OCI-M1 (cell line): ENCODE measurements at regions not wholly inside any gene's neighbourhood (a gene's known extent, or its start where the extent isn't known, plus 50 kb on each side); places are given as distances from the start of the nearest gene placed in this dataset.
"Not testable (repeated sequence)": the region's sequence is repeated elsewhere in the genome, so short reads cannot be mapped to it uniquely, and the experiment has no call there.

Experiments used
- DNase-seq: peaks from one replicate; lab custom pipeline; 2025; lab: John Stamatoyannopoulos, UW

DNA sequence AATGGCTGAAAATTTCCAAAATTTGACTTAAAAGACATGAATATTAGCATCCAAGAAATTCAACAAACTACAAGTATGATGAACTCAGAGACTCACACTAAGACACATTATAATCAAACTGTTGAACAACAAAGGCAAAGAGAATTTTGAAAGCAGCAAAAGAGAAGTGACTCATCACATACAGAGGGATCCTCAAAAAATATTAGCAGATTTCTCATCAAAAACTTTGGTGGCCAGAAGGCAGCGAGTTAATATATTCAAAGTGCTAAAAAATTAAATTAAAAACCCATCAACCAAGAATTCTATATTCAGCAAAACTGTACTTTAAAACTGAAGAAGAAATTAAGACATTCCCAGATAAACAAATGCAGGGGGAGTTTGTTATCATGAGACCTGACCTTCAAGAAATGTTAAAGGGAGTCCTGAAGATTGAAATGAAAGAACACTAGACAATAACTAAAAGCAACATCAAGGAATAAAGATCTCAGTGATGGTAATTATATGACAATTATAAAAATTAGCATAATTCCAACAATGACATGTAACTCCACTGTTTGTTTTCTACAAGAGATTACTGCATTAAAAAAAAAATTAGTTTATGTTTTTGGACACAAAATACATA, 150.0 kb downstream of the RNASET2 start:
- no peak for DNase-seq

- no peak for DNase-seq
These were observed 152.9 kb downstream of the RNASET2 start for GRCh38 chr6:166803471-166803870.

GRCh38 chr6:166802401-166802800, 153.9 kb downstream of the RNASET2 start:
- DNase-seq: no peak

GRCh38 chr6:166800137-166800536, 156.2 kb downstream of the RNASET2 start:
- no peak for DNase-seq

DNA sequence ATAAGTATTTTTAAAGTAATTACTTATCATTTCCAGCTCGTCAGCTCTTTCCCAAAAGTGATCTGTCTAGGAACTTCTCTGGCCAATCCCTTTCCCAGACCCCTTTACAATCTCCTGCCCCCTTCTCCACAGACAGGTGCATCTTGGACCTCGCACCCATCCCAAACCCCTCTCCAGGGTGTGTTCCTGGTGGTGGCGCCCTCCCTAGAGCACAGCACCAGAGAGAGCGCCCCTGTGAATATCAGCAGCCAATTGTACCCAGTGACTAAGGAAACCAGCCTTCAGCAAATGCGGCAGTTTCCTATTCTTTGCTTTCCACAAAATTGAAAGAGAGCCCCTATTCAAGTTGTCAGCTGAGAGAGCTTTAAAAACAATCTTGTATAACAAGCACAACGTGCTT, 157.7 kb downstream of the RNASET2 start:
- no peak for DNase-seq

DNA sequence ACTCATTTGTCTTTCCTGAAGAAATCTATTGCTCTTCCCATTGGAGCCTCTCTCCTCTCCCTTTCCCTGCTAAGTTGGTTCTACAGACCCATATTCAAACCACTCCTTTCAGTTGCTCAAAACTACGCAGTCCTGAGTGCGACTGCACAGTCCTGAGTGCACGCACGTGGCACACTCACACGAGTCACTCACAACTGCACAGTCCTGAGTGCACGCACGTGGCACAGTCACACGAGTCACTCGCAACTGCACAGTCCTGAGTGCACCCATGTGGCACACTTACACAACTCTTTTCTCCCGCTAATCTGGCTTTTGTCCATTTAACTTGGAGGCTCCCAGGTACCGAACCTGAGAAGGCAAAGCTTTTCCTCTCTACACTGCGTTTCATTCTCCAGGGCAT, 159.7 kb downstream of the RNASET2 start:
- DNase-seq: no peak

- no peak for DNase-seq
These were observed 160.5 kb downstream of the RNASET2 start for GRCh38 chr6:166795879-166796278.

- not testable (repeated sequence) for DNase-seq
These were observed 163.8 kb upstream of the RPS6KA2 start for GRCh38 chr6:166790808-166791207.

DNA sequence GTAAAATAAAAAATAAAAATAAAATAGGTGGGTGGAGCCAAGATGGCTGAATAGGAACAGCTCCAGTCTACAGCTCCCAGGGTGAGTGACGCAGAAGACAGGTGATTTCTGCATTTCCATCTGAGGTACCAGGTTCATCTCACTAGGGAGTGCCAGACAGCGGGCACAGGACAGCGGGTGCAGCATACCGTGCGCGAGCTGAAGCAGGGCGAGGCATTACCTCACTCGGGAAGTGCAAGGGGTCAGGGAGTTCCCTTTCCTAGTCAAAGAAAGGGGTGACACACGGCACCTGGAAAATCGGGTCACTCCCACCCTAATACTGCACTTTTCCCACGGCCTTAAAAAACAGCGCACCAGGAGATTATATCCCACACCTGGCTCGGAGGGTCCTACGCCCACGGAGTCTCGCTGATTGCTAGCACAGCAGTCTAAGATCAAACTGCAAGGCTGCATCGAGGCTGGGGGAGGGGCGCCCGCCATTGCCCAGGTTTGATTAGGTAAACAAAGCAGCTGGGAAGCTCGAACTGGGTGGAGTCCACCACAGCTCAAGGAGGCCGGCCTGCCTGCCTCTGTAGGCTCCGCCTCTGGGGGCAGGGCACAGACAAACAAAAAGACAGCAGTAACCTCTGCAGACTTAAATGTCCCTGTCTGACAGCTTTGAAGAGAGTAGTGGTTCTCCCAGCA, 161.9 kb upstream of the RPS6KA2 start:
- DNase-seq: not testable (repeated sequence)

GRCh38 chr6:166786704-166787293, 159.7 kb upstream of the RPS6KA2 start:
- DNase-seq: peak; percentile 89

DNA sequence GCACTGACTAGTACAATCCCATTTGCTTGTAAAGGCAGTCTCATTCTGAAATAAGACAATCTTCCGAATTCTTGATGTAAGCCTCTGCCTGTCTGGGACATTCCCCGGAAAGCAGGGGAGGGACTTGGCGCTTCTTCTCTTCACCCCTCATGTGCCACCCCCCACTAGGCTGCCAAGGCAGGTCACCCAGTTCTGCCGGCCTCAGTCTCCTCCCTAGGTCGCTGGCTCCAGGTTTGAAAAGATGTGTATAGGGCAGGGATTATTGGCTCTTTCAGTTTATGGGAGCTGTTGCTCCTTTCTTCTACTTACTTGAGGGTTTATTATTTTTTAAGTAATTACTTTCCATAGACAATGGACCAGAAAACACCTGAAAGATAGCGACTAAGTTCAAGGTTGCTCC, 158.1 kb upstream of the RPS6KA2 start:
- DNase-seq: no peak

DNA sequence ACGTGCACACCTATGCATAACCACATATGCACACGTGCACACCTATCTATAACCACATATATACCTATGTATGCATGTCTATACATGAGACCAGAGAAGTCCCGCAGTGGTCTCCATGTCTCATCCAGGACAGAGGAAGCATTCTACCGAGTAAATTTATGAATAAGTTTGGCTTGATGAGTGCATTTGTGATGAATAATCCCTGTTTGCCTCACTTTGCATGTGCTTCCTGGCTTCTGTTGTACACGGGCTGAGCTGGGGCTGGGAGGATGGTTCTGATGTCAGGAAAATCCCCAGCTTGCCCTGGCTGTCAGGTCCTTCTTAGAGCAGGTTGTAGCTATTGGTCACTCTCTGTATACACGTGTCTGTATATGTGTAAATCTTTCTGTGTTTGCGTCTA, 157.6 kb upstream of the RPS6KA2 start:
- DNase-seq: no peak

GRCh38 chr6:166782520-166782919, 155.5 kb upstream of the RPS6KA2 start:
- DNase-seq: no peak

- DNase-seq: no peak
These were observed 154.3 kb upstream of the RPS6KA2 start for GRCh38 chr6:166781331-166781730.

DNA sequence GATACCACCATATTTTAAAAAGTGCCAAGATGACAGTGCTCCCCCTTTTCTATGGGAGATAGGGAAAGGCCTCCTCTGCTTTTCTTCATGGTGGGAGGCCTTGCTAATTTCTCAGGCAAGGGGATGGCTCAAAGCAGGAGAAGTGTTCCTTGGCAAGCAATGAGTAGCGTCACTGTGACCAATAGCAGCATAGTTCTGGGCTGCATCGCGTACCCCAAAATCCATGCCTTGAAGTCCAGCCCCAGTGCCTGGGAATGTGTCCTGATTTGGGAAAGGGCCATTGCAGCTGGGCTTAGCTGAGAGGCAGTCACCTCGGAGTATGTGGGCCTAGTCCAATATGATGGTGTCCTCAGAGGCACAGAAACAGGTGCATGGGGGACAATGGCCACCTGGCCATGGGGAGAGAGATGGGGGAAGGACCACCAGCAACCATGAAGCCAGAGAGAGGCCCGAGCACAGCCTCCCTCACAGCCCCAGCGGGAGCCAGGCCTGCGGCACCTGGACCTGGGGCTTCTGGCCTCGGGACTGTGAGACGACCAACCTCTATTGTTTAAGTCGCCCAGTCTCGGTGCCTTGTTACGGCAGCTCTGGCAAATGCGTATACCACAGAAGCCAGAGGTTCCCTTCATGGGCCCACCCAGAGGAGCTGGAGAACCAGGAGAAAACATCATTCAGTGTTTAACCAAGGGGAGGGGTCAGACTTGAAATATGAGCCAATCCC, 153.1 kb upstream of the RPS6KA2 start:
- DNase-seq: no peak

DNA sequence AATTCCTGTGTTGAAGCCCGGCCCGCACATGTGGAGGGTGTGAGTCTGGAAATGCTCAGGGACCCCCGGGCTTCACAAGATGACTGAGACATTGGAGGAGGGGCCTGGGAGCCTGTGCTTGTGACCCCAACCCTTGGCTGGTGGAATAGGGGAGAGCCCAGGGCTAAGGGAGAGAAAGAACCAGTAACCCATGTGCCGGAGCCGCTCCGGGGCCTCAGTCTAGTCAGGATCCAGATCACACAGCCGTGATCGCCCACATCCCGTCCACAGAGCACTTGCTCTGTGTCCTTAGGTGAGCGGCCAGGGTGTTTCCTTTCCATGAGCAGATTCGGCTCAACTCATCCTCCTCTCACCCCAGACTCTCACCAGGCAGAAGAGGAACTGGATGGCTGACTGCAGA, 152.3 kb upstream of the RPS6KA2 start:
- DNase-seq: no peak

GRCh38 chr6:166778776-166779175, 151.7 kb upstream of the RPS6KA2 start:
- no peak for DNase-seq

GRCh38 chr6:166778046-166778445, 151.0 kb upstream of the RPS6KA2 start:
- no peak for DNase-seq

DNA sequence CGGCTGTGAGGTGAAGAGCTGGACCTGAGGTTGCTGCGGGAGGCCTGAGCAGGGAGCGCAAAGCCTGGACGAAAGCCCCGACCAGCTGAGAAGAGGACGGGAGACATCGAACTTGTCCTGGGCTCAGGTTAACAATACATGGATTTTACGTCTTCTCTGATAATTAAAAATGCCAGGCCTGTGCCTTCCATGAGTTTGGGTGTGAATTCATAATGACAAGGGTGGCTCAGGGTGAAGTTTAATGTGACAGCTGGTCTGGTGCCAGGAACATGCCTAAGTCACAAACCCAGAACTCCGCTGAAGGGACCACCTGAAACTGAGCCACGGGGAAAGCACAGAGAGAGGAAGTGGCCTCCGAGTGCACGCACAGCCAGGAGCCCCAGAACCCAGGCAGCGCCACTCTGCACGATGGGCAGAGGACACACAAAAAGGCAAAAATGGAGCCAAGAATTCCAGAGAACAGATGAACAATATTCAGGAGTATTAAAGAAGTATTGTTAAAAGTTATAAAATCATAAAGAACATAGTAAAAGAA, 150.1 kb upstream of the RPS6KA2 start:
- DNase-seq: no peak

DNA sequence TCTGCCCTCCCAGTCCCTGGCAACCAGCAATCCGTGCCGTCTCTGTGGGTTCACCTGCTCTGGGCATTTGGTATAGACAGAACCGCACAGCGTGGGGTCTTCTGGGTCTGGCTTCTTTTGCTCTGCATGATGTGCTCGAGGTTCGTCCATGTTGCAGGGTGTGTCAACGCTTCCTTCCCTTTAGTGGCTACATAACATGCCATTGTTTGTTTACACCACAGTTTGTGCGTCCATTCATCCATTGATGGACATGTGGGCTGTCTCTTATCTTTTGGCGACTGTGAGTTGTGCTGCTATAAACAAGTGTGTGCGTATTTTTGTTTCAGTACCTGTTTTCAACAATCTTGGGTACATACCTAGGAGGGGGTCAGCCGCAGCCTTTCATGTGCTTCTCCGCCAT, 149.5 kb upstream of the RPS6KA2 start:
- no peak for DNase-seq

GRCh38 chr6:166775923-166776220, 148.8 kb upstream of the RPS6KA2 start:
- DNase-seq: peak; percentile 32

DNA sequence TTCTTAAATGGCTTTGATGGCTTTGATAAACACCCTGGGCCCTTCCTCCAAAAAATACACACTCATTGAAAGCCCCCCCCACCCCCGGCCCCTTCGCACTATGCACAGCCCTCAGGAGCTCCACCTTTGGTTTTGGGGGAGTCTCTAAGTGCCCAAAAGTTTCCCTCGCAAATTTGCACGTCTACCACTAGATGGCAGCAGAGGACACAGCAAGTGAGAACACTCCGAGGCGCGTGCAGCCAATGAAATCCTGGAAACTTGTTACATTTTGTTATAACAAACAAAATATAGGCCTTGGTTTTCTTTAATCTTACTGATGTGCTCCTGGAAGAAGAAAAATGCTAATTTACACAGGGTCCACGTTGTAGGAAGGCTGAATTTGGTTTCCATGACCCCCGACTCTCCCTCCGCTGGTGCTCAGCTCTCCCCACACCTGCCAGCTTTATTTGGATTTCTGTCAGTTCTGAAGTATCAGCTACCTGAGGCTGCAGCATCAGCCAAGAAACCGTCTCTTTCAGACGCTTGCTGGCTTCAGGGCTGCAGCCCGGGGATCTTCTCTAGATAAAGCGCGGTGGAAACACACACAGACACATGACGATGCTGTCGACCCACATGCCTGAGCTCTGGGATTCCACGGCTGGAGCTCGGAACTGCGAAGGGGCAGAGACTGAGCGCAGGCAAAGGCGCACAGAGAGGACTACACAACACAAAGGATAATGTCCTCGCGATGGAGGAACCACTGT, 148.3 kb upstream of the RPS6KA2 start:
- DNase-seq: peak; percentile 79
